H1 (cell line): ENCODE measurements at regions not wholly inside any gene's neighbourhood (a gene's known extent, or its start where the extent isn't known, plus 50 kb on each side); places are given as distances from the start of the nearest gene placed in this dataset.

Experiments
- BCL11A ChIP-seq, 2 experiments: IDR thresholded peaks; one replicate each; pipeline ENCODE4 v1.6.1; 2011; ENCODE audit warnings: low read depth in 2 of 2, low read length in 2 of 2, mild to moderate bottlenecking in 2 of 2
- EP300 ChIP-seq, 2 experiments: IDR thresholded peaks; 1 replicate in 1 of 2; 2 replicates in 1 of 2; pipeline ENCODE4 v1.6.1; 2011 to 2012; ENCODE audit warnings: low read depth in 2 of 2, low read length in 2 of 2, mild to moderate bottlenecking in 2 of 2, borderline replicate concordance in 1 of 2, inconsistent platforms in 1 of 2, moderate library complexity in 1 of 2
- EZH2 ChIP-seq: fragments of 200-600 bp; sonication (generic); IDR thresholded peaks from 2 replicates; pipeline ENCODE4 v1.7.1; 2012; ENCODE audit warnings: low read depth, mild to moderate bottlenecking, moderate library complexity, low read length, inconsistent platforms; ENCODE audit not compliant: severe bottlenecking
- SAP30 ChIP-seq: fragments of 300-600 bp; sonication (generic); IDR thresholded peaks from 2 replicates; pipeline ENCODE4 v1.7.1; 2012; ENCODE audit warnings: low read length, moderate library complexity, mild to moderate bottlenecking, inconsistent platforms; ENCODE audit not compliant: insufficient read depth, insufficient replicate concordance
- USF2 ChIP-seq: IDR thresholded peaks from 2 replicates; pipeline ENCODE4 v1.6.1; 2011; ENCODE audit warnings: low read length, improper control_type of control experiment
- TF ChIP-seq, protein P1 (sequence below): fragments of 300-600 bp; sonication (generic); IDR thresholded peaks from 2 replicates; pipeline ENCODE4 v1.7.1; 2012; ENCODE audit warnings: low read length, moderate library complexity, mild to moderate bottlenecking, inconsistent platforms; ENCODE audit not compliant: insufficient replicate concordance
- TF ChIP-seq, protein P2 (sequence below), 3 experiments: IDR thresholded peaks; 1 replicate in 2 of 3; 2 replicates in 1 of 3; pipeline versions ENCODE4 v1.5.1 to v1.6.1; 2011; ENCODE audit warnings: low read length in 3 of 3, mild to moderate bottlenecking in 3 of 3, inconsistent platforms in 2 of 3, low read depth in 1 of 3, moderate library complexity in 1 of 3; ENCODE audit not compliant: insufficient read depth in 1 of 3; ENCODE audit errors: control extremely low read depth in 1 of 3

- TF ChIP-seq, protein P1, sequence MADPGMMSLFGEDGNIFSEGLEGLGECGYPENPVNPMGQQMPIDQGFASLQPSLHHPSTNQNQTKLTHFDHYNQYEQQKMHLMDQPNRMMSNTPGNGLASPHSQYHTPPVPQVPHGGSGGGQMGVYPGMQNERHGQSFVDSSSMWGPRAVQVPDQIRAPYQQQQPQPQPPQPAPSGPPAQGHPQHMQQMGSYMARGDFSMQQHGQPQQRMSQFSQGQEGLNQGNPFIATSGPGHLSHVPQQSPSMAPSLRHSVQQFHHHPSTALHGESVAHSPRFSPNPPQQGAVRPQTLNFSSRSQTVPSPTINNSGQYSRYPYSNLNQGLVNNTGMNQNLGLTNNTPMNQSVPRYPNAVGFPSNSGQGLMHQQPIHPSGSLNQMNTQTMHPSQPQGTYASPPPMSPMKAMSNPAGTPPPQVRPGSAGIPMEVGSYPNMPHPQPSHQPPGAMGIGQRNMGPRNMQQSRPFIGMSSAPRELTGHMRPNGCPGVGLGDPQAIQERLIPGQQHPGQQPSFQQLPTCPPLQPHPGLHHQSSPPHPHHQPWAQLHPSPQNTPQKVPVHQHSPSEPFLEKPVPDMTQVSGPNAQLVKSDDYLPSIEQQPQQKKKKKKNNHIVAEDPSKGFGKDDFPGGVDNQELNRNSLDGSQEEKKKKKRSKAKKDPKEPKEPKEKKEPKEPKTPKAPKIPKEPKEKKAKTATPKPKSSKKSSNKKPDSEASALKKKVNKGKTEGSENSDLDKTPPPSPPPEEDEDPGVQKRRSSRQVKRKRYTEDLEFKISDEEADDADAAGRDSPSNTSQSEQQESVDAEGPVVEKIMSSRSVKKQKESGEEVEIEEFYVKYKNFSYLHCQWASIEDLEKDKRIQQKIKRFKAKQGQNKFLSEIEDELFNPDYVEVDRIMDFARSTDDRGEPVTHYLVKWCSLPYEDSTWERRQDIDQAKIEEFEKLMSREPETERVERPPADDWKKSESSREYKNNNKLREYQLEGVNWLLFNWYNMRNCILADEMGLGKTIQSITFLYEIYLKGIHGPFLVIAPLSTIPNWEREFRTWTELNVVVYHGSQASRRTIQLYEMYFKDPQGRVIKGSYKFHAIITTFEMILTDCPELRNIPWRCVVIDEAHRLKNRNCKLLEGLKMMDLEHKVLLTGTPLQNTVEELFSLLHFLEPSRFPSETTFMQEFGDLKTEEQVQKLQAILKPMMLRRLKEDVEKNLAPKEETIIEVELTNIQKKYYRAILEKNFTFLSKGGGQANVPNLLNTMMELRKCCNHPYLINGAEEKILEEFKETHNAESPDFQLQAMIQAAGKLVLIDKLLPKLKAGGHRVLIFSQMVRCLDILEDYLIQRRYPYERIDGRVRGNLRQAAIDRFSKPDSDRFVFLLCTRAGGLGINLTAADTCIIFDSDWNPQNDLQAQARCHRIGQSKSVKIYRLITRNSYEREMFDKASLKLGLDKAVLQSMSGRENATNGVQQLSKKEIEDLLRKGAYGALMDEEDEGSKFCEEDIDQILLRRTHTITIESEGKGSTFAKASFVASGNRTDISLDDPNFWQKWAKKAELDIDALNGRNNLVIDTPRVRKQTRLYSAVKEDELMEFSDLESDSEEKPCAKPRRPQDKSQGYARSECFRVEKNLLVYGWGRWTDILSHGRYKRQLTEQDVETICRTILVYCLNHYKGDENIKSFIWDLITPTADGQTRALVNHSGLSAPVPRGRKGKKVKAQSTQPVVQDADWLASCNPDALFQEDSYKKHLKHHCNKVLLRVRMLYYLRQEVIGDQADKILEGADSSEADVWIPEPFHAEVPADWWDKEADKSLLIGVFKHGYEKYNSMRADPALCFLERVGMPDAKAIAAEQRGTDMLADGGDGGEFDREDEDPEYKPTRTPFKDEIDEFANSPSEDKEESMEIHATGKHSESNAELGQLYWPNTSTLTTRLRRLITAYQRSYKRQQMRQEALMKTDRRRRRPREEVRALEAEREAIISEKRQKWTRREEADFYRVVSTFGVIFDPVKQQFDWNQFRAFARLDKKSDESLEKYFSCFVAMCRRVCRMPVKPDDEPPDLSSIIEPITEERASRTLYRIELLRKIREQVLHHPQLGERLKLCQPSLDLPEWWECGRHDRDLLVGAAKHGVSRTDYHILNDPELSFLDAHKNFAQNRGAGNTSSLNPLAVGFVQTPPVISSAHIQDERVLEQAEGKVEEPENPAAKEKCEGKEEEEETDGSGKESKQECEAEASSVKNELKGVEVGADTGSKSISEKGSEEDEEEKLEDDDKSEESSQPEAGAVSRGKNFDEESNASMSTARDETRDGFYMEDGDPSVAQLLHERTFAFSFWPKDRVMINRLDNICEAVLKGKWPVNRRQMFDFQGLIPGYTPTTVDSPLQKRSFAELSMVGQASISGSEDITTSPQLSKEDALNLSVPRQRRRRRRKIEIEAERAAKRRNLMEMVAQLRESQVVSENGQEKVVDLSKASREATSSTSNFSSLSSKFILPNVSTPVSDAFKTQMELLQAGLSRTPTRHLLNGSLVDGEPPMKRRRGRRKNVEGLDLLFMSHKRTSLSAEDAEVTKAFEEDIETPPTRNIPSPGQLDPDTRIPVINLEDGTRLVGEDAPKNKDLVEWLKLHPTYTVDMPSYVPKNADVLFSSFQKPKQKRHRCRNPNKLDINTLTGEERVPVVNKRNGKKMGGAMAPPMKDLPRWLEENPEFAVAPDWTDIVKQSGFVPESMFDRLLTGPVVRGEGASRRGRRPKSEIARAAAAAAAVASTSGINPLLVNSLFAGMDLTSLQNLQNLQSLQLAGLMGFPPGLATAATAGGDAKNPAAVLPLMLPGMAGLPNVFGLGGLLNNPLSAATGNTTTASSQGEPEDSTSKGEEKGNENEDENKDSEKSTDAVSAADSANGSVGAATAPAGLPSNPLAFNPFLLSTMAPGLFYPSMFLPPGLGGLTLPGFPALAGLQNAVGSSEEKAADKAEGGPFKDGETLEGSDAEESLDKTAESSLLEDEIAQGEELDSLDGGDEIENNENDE = no peak
- TF ChIP-seq EZH2 (no peak), EP300 (IDR thresholded peaks at IDR 0.05; ENCODE audit: borderline replicate concordance in 1 of 2, low read depth in 2 of 2, low read length in 2 of 2) (no peak), BCL11A (IDR thresholded peaks at IDR 0.05; ENCODE audit: low read depth in 2 of 2, low read length in 2 of 2) (no peak), SAP30 (no peak), USF2 (no peak)
- TF ChIP-seq, protein P2, sequence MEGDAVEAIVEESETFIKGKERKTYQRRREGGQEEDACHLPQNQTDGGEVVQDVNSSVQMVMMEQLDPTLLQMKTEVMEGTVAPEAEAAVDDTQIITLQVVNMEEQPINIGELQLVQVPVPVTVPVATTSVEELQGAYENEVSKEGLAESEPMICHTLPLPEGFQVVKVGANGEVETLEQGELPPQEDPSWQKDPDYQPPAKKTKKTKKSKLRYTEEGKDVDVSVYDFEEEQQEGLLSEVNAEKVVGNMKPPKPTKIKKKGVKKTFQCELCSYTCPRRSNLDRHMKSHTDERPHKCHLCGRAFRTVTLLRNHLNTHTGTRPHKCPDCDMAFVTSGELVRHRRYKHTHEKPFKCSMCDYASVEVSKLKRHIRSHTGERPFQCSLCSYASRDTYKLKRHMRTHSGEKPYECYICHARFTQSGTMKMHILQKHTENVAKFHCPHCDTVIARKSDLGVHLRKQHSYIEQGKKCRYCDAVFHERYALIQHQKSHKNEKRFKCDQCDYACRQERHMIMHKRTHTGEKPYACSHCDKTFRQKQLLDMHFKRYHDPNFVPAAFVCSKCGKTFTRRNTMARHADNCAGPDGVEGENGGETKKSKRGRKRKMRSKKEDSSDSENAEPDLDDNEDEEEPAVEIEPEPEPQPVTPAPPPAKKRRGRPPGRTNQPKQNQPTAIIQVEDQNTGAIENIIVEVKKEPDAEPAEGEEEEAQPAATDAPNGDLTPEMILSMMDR (IDR thresholded peaks at IDR 0.05; ENCODE audit: control extremely low read depth in 1 of 3, insufficient read depth in 1 of 3, low read depth in 1 of 3, low read length in 3 of 3) = no peak
Observed at GRCh38 chr3:144164352-144164751, 192.7 kb downstream of the DIPK2A start (continued).
